ENCODE measurements at regions not wholly inside any gene's neighbourhood (a gene's known extent, or its start where the extent isn't known, plus 50 kb on each side); places are given as distances from the start of the nearest gene placed in this dataset.

DNA sequence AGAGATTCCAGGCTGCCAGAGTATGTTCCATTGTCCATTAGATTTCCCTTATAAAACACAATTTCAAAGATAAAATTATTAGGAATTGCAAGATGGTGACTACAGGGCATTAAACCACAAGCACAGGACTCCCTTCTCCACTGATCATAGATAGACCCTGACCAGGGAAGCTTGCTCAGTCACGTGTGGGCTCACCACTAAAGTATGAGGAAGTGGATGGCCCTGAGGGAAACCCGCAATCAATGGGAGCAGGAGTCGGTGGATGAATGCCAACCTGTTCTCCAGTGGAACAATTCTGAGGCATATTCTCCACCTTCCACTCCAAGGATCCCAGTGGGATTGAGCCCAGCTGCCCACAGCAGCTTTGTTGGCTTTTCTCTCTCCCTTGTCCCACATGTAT, 515.7 kb downstream of the BCOR start (continued):
- TF ChIP-seq, protein P1, sequence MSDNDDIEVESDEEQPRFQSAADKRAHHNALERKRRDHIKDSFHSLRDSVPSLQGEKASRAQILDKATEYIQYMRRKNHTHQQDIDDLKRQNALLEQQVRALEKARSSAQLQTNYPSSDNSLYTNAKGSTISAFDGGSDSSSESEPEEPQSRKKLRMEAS (IDR thresholded peaks at IDR 0.05; ENCODE audit: low read depth): no peak

GRCh38 chrX:39582976-39583375, 514.8 kb downstream of the BCOR start:
- Histone ChIP-seq H3K27me3 (ENCODE audit: insufficient read depth) (peaks cover 35% of the 10 kb centered on the region; the same call in 1 of the 2 replicates), H3K36me3 (replicated peaks in 1 of 2; ENCODE audit: control insufficient read depth in 1 of 2, insufficient read depth in 2 of 2, low read length in 1 of 2) (no peaks in the 10 kb centered on the region), H3K9ac (no peak overlapping the region), H3K79me2 (ENCODE audit: insufficient read depth) (no peaks in the 10 kb centered on the region), H2AFZ (ENCODE audit: low read depth) (no peak overlapping the region), H3K4me2 (no peak overlapping the region), H3F3A (replicated peaks; ENCODE audit: insufficient read depth) (no peaks in the 10 kb centered on the region), H3K4me1 (ENCODE audit: control insufficient read depth in 1 of 2, insufficient read depth in 2 of 2, low read depth in 1 of 2, low read length in 1 of 2) (peaks cover 0 to 8% of the 10 kb centered on the region in 2 experiments; a peak in 1 of 4 replicates), H3K4me3 (ENCODE audit: low read depth in 2 of 2, low read length in 1 of 2) (no peak overlapping the region), H3K9me2 (no peaks in the 10 kb centered on the region), H3K9me3 (no peaks in the 10 kb centered on the region), H3K27ac (ENCODE audit: low read depth in 2 of 2, low read length in 1 of 2) (no peak overlapping the region), H4K20me1 (ENCODE audit: insufficient read depth) (no peaks in the 10 kb centered on the region)
- 24% methylated on average over 4 of the region's 4 CpGs for WGBS (ENCODE audit: low lambda C conversion rate)
- TF ChIP-seq PBX3 (IDR thresholded peaks at IDR 0.05) (no peak), REST (IDR thresholded peaks at IDR 0.05; ENCODE audit: low read depth, low read length) (no peak), NRF1 (IDR thresholded peaks at IDR 0.05; ENCODE audit: low read depth, low read length) (no peak), EP300 (IDR thresholded peaks at IDR 0.05; ENCODE audit: borderline replicate concordance in 1 of 2, low read depth in 1 of 2, low read length in 1 of 2) (no peak), POLR2AphosphoS5 (IDR thresholded peaks at IDR 0.05; ENCODE audit: low read depth, low read length) (no peak), USF1 (IDR thresholded peaks at IDR 0.05; ENCODE audit: borderline replicate concordance, low read depth) (no peak), MXI1 (IDR thresholded peaks at IDR 0.05; ENCODE audit: low read depth, low read length) (no peak), ELF1 (IDR thresholded peaks at IDR 0.05) (no peak), USF2 (IDR thresholded peaks at IDR 0.05; ENCODE audit: borderline replicate concordance, low read depth, low read length) (no peak), RXRA (IDR thresholded peaks at IDR 0.05; ENCODE audit: borderline replicate concordance, low read depth) (no peak), GATA2 (CRISPR knock-in tag; IDR thresholded peaks at IDR 0.05) (no peak), CHD2 (IDR thresholded peaks at IDR 0.05; ENCODE audit: low read length, partially characterized antibody) (no peak), TCF12 (IDR thresholded peaks at IDR 0.05) (no peak), YY1 (IDR thresholded peaks at IDR 0.05; ENCODE audit: low read depth) (no peak), SIN3A (IDR thresholded peaks at IDR 0.05; ENCODE audit: borderline replicate concordance, low read depth, low read length) (no peak), JUND (IDR thresholded peaks at IDR 0.05) (no peak), RFX5 (IDR thresholded peaks at IDR 0.05; ENCODE audit: low read length) (no peak), TEAD4 (IDR thresholded peaks at IDR 0.05; ENCODE audit: borderline replicate concordance, insufficient read depth) (no peak)
- no peak for DNase-seq
- ChIA-PET POLR2A (no interaction called here), CTCF (no interaction called here)
